ENCODE measurements at regions not wholly inside any gene's neighbourhood (a gene's known extent, or its start where the extent isn't known, plus 50 kb on each side); places are given as distances from the start of the nearest gene placed in this dataset.

- TF ChIP-seq ATF3 (IDR thresholded peaks at IDR 0.05; ENCODE audit: borderline replicate concordance, extremely low read depth, low read depth, low read length) (no peak), NR2C1 (IDR thresholded peaks at IDR 0.05) (no peak), ATF2 (IDR thresholded peaks at IDR 0.05; ENCODE audit: low read length) (no peak), KDM1A (IDR thresholded peaks at IDR 0.05; ENCODE audit: borderline replicate concordance) (no peak), BACH1 (IDR thresholded peaks at IDR 0.05; ENCODE audit: borderline replicate concordance) (no peak), IRF5 (IDR thresholded peaks at IDR 0.05; ENCODE audit: borderline replicate concordance) (no peak), SUPT20H (IDR thresholded peaks at IDR 0.05; ENCODE audit: borderline replicate concordance, control insufficient read depth, low read depth, low read length) (no peak), RELB (IDR thresholded peaks at IDR 0.05; ENCODE audit: low read depth) (no peak), EED (IDR thresholded peaks at IDR 0.05; ENCODE audit: low read depth) (no peak)
These were observed 116.7 kb downstream of the DSC3 start (continued) for GRCh38 chr18:30925795-30926194.
